GM08714 (cell line): ENCODE measurements at regions not wholly inside any gene's neighbourhood (a gene's known extent, or its start where the extent isn't known, plus 50 kb on each side); places are given as distances from the start of the nearest gene placed in this dataset.

Experiments
- H3K4me3 ChIP-seq: fragments of 200-500 bp; sonication (Bioruptor generic); 2 replicates; pipeline ENCODE4 v1.5.1; 2014; ENCODE audit warnings: mild to moderate bottlenecking, low read length, inconsistent platforms
- ZNF274 ChIP-seq: IDR thresholded peaks from 2 replicates; pipeline ENCODE4 v1.6.1; 2012; ENCODE audit warnings: mild to moderate bottlenecking, low read depth, low read length

DNA sequence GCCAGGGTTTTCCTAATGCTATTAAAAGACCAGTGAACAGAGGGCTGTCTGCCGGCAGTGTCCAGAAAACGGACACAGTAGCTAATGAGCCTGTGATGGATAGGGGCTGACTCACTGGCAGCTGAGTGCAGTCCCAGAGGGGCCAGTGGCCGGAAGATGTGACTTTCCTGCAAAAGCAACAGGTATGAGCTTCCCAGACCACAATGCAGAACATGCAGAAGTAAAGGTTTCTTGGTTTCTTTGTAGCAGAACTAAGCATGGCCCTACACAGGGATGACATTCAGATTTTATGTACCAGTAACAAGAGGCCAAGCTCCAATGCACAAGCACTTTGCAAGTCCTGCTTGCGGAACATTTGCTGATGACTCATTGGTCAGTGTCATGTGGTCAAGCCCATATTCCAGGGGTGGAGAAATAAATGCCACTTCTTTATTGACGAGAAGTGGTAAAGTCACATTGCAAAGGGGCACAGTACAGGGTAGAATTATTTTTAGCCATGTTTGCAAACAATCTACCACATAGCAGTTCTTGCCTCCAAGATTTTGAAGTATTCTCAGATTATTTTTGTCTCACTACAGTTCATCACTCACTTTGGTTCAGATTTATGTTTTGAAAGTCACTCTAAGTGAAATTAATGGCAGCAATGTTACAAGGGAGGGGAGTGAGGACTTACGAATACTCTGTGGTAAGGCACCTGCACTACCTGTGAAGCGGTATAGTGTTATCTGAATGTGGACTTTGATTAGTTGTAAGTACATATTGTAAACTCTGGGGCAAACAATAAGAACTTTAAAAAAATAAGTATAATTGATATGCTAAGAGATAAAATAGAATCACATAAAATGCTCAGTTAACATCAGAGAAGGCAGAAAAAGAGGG lies 263.3 kb downstream of the ABHD5 start:
- H3K4me3 ChIP-seq, result no peak overlapping the region
- no peak for TF ChIP-seq ZNF274

DNA sequence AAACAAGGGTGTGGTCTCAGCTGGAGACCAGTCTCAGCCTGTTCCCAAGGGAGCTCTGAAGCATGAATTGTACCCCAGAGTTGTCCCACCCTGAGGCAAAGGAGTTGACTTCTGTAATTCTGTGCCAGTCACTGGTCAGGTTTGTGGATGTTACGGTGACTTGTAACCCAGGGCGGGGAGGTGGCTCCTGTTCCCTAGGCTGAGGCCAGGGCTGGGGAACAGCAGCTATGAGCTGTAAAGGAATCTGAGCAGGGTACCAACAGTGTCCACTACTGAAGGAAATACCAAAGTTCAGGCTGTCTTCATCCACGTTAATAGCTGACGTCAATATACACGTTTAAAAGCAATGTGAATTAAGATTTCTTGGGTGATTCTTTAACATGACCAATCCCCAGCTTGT lies 266.2 kb downstream of the ABHD5 start:
- H3K4me3 ChIP-seq, result no peak overlapping the region
- TF ChIP-seq ZNF274, result no peak

DNA sequence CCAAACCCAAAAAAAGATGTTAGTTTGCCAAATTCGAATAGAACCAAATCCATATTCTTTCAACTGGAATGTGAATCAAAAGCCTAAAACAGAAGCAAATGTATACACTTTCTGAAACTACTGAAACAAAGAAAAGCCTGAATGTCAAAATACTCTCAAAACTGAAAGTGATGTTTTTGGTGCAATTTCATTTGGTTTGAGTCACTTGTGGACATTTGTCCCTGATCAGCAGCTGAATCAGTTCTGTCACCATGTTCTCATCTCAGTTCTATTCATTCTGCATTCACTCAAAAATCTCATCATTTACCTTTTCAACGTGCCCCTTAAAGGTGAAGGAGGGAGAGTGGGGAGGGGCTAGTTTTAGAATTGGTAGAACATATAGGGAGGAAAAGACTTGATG lies 266.8 kb downstream of the ABHD5 start:
- no peak overlapping the region for H3K4me3 ChIP-seq
- no peak for TF ChIP-seq ZNF274

DNA sequence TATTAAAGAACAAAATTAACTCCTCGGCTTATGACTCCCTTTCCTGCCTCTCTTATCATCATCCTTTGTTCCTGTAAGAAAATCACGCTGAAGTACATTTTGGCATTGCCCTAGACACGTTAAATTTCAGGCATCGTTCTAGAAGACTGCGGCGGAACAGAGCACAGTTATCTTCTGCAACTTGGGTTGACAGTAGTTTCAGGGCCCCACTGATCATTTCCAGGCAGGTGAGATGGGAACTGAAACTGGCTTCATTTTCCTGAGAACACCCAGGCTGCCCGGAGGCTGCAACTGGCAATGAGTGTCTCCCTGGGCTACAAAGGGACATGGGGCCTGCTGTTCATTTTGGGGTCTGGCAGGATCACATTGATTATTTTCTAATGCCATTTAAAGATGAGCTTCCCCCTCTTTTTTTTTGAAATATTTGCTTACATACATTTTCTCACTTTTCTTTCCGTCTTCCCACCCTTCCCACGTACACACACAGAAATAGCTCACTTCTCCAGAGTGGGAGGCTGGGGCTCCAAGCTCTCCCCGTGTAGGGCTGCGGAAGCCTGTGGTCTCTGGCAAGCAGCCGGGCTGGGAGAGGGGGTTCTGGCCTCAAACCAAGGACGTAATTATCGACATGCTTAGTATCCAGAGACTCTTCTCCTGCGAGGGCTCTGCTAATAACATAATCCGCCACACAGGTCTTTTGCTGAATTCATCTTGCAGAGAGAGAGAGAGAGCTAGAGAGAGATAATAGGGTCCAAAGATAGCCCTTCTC lies 267.4 kb downstream of the ABHD5 start:
- no peak overlapping the region for H3K4me3 ChIP-seq
- TF ChIP-seq ZNF274, result no peak

DNA sequence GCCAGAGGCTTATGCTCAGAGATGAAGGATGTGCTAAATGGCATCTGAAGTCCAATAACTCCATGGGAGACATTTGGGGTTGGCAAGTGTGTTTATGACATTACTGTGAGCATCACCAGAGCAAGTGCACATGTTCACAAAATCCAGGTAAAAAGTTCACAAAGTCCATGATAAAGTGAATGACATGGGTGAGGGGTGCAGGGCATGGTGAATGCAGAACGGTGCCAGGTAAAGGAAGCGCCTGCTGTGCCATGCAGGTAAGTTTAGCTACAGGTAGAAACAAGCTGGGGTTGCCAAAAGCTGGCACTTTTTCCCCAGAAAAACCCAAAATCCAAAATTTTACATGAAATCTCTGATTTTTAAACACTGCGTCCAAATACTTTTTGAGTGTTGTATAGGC lies 268.2 kb downstream of the ABHD5 start:
- H3K4me3 ChIP-seq, result no peak overlapping the region
- no peak for TF ChIP-seq ZNF274

DNA sequence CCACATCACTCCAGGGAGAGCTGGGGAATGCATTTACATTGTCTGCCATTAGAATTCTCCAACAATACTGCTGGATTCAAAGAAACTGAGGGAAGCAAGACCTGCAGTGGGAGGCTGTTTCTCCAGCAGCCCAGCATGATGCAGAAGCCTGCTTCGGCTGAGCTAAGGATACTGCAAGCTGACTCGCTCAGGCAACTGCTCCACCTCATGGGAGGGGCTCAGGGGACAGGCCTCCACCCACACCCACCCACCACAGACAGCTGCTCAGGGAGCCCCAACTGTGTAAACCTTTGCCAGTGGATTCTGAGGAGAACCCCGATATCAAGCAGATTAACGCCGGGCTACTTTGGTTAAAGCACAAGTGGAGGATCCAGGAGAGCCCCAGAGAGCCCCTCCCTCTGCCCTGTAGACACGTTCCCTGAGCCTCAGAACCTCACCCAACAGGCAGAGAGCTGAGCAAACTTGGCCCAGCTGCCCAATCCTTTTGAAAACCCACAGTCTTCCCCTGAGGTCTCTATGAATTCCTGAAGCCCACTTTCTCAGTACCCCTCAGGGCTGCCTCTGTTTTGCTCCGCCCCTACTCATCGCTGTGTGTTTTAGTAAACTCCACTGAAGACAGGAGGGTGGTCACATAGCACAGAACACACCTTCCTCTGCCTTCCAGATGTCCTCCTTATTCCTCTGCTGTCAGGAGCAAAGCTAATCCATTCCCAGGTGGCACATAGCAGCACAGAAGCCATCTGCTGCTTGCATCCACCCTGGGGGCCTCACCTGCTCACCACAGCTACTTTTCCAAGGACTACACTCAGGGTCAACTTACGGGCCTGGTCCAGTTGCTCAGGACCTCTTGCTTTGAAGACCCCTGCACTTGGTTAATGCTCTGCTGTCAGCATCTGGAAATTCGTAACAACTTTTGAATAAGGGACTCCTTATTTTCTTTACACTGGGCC lies 269.0 kb downstream of the ABHD5 start:
- no peak overlapping the region for H3K4me3 ChIP-seq
- TF ChIP-seq ZNF274, result no peak

DNA sequence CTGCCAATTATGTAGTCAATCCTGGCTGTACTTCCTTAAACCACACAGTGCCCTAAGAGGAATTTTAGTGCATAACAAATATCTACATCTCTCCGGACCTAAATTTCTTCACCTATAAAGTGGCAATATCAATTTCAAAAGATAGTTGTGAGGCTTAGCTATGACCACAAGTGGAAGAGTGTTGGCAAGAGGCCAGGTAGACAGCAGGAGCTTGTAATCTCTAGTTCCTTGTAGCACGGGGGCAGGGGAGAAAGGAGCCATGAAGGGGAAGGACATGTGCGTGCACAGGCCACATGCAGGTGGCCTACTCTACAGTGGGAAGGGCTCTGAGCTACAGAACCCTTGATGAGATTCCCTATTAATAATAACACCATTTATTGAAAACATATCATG lies 269.7 kb downstream of the ABHD5 start:
- H3K4me3 ChIP-seq, result no peak overlapping the region
- TF ChIP-seq ZNF274, result no peak

DNA sequence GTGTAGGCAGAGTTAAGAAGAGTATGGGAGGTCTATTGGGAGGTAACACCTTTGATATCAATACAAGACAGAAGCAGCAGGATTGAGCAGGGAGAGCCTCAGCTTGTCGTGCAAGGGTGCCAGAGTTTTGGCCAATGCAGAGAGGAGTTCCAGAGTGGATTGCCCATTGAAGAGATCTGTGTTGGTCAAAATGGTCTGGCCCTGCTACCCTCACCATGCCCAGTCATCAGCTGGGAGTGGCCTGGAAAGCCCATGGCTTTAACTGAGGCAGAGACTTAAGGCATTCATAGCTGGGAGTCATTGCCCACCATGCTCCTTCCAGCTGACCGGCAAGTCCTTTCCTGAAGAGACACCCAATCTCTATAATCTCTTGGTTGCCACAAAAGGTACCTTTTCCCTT lies 271.3 kb downstream of the ABHD5 start:
- TF ChIP-seq ZNF274, result no peak
- H3K4me3 ChIP-seq, result no peak overlapping the region

DNA sequence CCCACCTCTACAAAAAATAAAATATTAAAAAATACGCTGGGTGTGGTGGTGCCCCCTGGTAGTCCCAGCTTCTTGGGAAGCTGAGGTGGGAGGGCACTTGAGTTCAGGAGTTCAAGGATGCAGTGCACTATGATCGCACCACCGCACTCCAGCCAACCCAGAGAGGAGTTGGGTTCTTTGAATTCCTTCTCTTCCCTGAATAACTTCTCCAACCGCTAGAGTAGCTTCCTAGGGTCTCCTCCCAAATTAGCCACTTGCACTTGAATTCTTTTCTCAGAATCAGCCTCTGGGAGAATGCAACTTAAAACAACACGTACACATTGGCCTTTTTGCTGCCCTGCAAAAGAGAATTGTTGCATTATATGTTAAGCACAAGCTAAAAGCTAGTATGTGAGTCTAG lies 272.5 kb downstream of the ABHD5 start:
- no peak for TF ChIP-seq ZNF274

DNA sequence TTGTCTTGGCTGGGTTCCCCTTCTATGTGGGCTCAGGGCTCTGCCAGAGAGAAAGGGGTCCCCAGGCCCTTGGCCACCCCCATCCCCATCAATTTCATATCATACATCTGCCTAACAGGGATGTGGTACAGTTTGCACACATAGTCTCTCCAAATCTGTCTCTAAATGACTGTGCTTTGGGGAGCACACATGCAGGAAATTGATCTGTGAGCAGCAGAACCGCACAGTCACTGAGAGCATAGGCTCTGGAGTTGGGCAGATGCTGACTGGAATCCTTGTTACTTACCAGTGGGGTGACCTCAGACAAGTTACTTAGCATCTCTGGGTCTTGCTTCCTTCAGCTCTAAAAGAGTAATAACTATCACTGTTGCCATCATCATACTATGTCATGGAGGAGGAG lies 273.9 kb downstream of the ABHD5 start:
- no peak overlapping the region for H3K4me3 ChIP-seq

More for the DNA sequence above, 272.5 kb downstream of the ABHD5 start:
- no peak overlapping the region for H3K4me3 ChIP-seq

DNA sequence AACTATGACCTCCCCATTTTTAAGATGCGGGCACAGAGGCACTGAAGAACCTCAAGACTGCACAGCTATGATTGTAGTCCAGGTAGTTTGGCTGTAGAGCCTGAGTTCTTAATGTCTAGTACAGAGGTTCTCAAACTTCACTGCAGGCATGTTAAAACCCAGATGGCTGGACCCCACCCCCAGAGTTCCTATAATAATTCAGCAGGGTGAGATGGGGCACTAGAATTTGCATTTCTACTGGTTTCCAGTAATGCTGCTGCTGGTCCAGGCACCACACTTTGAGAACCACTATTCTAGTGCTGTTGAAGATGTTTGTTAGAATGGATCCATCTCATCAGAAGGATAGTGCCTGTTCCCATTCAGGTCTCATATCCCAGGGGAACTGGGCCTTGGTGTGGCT lies 274.9 kb downstream of the ABHD5 start:
- no peak overlapping the region for H3K4me3 ChIP-seq
- no peak for TF ChIP-seq ZNF274

More for the DNA sequence above, 273.9 kb downstream of the ABHD5 start:
- no peak for TF ChIP-seq ZNF274

DNA sequence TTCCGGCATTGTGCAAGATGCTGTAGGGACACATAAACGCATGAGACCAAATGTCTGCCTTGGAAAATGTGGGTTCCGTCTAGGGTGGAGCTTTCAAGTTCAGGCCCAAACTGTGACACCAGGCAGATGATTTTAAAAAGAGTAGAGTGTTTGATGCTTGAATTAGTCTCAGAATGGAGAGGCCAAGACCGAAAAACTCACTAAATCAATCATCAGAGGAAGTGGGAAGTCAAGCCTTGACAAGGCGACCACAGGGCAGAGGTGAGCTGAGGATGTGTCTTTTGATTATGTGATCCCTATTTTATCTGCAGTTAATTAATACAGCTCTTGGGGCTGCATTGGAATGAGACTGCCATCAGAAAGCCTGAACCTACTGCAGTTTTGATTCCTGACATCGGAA lies 275.4 kb downstream of the ABHD5 start:
- TF ChIP-seq ZNF274, result no peak
- H3K4me3 ChIP-seq, result no peak overlapping the region

DNA sequence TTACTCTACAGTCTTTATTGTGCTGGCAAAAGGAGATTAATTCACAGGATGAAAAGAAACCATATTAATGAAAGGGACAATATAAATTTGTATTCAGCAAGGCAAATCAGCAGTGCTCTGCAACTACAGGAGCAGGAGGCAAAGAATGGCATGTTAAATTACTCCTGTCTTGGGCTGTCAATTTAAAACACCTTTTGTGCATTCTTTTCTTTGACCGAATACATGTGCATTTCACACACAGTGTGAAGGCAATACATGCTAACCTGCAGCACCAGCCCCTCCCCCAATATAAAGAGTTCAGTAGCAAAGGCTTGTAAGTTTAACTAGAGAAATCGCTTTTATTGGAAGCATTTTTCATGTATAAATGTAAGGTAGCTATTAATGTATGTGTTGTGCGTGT lies 275.2 kb upstream of the TOPAZ1 start:
- TF ChIP-seq ZNF274, result no peak
- H3K4me3 ChIP-seq, result no peak overlapping the region

DNA sequence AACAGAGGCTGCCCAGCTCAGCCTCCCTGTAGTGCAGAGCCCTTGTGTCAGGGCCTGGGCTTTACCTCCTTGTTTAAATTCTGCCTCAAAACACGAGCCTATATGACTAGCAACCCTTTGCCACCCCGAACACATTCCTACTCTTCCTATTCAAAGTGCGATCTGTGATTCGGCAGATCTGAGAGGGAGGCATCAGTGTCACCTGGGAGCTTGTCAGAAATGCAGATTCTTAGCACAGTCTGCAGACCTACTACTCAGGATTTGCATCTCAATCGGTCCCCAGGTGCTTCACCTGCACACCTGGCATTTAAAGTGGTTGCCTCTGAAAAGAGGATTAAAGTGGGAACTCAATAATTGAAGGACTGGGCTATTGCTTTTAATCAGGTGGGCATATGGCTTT lies 273.2 kb upstream of the TOPAZ1 start:
- no peak overlapping the region for H3K4me3 ChIP-seq
- TF ChIP-seq ZNF274, result no peak
